ENCODE measurements at regions not wholly inside any gene's neighbourhood (a gene's known extent, or its start where the extent isn't known, plus 50 kb on each side); places are given as distances from the start of the nearest gene placed in this dataset.

DNA sequence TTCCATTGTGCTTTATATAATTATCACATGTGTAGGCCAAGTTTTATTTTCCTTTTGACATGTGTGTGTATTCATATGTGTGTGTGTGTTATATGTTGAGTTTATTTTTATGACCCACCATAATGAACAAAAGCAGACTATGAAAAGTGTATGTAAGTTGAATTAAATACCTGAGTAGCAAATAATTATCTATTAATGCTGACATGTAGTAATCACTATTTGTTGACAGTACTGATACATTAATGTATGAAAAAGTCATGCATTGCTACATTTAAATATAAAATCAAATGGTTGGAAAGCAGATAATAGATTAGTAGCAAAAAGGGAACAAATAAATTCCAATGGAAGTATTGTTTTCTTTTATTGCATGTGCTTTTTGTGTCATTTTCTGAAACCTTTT is 1948.5 kb upstream of the PCDH20 start:
- TF ChIP-seq BRCA1 (CRISPR knock-in tag; IDR thresholded peaks at IDR 0.05) (no peak), CBFB (CRISPR knock-in tag; IDR thresholded peaks at IDR 0.05) (no peak), NFE2 (CRISPR knock-in tag; IDR thresholded peaks at IDR 0.05) (no peak), POLR2A (IDR thresholded peaks at IDR 0.05; ENCODE audit: insufficient read depth in 1 of 2, low read depth in 2 of 2, low read length in 2 of 2) (no peak), FOXK2 (IDR thresholded peaks at IDR 0.05) (no peak)
- TF ChIP-seq, protein P1, sequence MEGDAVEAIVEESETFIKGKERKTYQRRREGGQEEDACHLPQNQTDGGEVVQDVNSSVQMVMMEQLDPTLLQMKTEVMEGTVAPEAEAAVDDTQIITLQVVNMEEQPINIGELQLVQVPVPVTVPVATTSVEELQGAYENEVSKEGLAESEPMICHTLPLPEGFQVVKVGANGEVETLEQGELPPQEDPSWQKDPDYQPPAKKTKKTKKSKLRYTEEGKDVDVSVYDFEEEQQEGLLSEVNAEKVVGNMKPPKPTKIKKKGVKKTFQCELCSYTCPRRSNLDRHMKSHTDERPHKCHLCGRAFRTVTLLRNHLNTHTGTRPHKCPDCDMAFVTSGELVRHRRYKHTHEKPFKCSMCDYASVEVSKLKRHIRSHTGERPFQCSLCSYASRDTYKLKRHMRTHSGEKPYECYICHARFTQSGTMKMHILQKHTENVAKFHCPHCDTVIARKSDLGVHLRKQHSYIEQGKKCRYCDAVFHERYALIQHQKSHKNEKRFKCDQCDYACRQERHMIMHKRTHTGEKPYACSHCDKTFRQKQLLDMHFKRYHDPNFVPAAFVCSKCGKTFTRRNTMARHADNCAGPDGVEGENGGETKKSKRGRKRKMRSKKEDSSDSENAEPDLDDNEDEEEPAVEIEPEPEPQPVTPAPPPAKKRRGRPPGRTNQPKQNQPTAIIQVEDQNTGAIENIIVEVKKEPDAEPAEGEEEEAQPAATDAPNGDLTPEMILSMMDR (CRISPR knock-in tag; IDR thresholded peaks at IDR 0.05) = no peak
- TF ChIP-seq, protein P2, sequence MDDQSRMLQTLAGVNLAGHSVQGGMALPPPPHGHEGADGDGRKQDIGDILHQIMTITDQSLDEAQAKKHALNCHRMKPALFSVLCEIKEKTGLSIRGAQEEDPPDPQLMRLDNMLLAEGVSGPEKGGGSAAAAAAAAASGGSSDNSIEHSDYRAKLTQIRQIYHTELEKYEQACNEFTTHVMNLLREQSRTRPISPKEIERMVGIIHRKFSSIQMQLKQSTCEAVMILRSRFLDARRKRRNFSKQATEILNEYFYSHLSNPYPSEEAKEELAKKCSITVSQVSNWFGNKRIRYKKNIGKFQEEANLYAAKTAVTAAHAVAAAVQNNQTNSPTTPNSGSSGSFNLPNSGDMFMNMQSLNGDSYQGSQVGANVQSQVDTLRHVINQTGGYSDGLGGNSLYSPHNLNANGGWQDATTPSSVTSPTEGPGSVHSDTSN (CRISPR knock-in tag; IDR thresholded peaks at IDR 0.05; ENCODE audit: borderline replicate concordance) = no peak
